A673 (cell line): ENCODE measurements at regions not wholly inside any gene's neighbourhood (a gene's known extent, or its start where the extent isn't known, plus 50 kb on each side); places are given as distances from the start of the nearest gene placed in this dataset.

ENCODE experiments used
- CTCF ChIP-seq: fragments of 300-800, 200-600 bp; sonication (generic); conservative IDR thresholded peaks from 2 replicates; pipeline ENCODE4 v1.5.1; 2017; ENCODE audit warnings: low read depth, mild to moderate bottlenecking, antibody characterized with exemption, low read length, moderate library complexity, mixed read lengths
- EZH2 ChIP-seq: fragments of 200-600 bp; sonication (generic); IDR thresholded peaks from 2 replicates; pipeline ENCODE4 v1.6.1; 2017; ENCODE audit warnings: borderline replicate concordance, low read depth, mild to moderate bottlenecking, mixed read lengths, antibody characterized with exemption, low read length; ENCODE audit not compliant: poor library complexity, severe bottlenecking

DNA sequence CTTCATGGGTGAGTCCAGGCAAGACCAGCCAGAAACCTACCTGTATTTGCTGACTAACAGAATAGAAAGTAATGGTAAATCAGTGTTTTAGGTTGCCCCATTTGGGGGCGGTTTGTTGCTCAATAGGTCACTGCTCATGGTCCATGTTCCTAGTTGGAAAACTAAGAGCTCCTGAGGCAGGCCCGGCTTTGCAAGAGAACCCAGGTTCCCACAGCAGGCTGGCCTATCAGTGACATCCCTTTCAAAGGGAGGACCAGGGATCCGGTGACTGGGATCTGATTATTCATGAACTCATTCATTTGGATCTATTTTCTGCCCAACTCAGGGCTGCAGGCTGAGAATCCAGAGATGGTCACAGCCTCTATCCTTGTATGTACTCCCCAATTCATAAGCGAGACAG, 163.9 kb downstream of the WNT7A start:
- TF ChIP-seq CTCF (no peak), EZH2 (no peak)
